ENCODE measurements at regions not wholly inside any gene's neighbourhood (a gene's known extent, or its start where the extent isn't known, plus 50 kb on each side); places are given as distances from the start of the nearest gene placed in this dataset.
"Not testable (repeated sequence)": the region's sequence is repeated elsewhere in the genome, so short reads cannot be mapped to it uniquely, and the experiment has no call there.

GRCh38 chrX:44054863-44055601 is 81.8 kb upstream of the NDP start:
- no peaks in the 10 kb centered on the region for H3K27me3 ChIP-seq (ENCODE audit: insufficient read depth, low read length)
- Mint-ChIP-seq H3K27ac (no peak overlapping the region), H3K9me3 (peaks cover 63 to 68% of the 10 kb centered on the region in 2 experiments)

GRCh38 chrX:44045106-44045505 is 71.9 kb upstream of the NDP start:
- H3K9me3 ChIP-seq (ENCODE audit: control insufficient read depth, low read depth, low read length), result peaks cover 37% of the 10 kb centered on the region
- H4K91ac ChIP-seq (ENCODE audit: insufficient read length, low read depth, low read length); H3K27ac Mint-ChIP-seq; H2BK15ac ChIP-seq (ENCODE audit: low read depth, low read length); H4K8ac ChIP-seq (replicated peaks; ENCODE audit: insufficient read length, low read depth, low read length); H3K36me3 Mint-ChIP-seq (ENCODE audit: insufficient read depth in 1 of 3, low read depth in 3 of 3); H3K27me3 ChIP-seq (ENCODE audit: insufficient read depth, low read length); H3K79me2 ChIP-seq (ENCODE audit: insufficient read depth, low read length); H3K27me3 Mint-ChIP-seq (ENCODE audit: low read depth); H3K4ac ChIP-seq (ENCODE audit: low read depth, low read length); H3K27ac ChIP-seq (ENCODE audit: insufficient read length, low read depth, low read length); H3K4me2 ChIP-seq (ENCODE audit: insufficient read depth, insufficient read length, low read length); H4K5ac ChIP-seq (ENCODE audit: insufficient read length, low read depth, low read length); H2AK5ac ChIP-seq (ENCODE audit: insufficient read length, low read length); H3K14ac ChIP-seq (ENCODE audit: insufficient read depth, low read length); H4K20me1 ChIP-seq (ENCODE audit: control insufficient read depth, insufficient read depth, insufficient read length); H3K4me1 Mint-ChIP-seq; H3K4me3 Mint-ChIP-seq; H2BK120ac ChIP-seq (ENCODE audit: low read depth, low read length, poor library complexity, severe bottlenecking); H2BK20ac ChIP-seq (ENCODE audit: low read depth, low read length, poor library complexity, severe bottlenecking); H2BK5ac ChIP-seq (ENCODE audit: insufficient read length, low read length); H3K9ac ChIP-seq (ENCODE audit: extremely low read depth, insufficient read length, low read length); H3K56ac ChIP-seq (ENCODE audit: insufficient read length, low read depth, low read length); H3K4me1 ChIP-seq (ENCODE audit: insufficient read depth, low read length); H3K79me1 ChIP-seq (ENCODE audit: insufficient read depth, low read depth, low read length, poor library complexity, severe bottlenecking); H3T11ph ChIP-seq (ENCODE audit: low read length); H3K18ac ChIP-seq (ENCODE audit: insufficient read length, low read depth, low read length); H3K23ac ChIP-seq (ENCODE audit: insufficient read length, low read depth, low read length); H3K23me2 ChIP-seq (ENCODE audit: insufficient read length, low read depth, low read length, poor library complexity, severe bottlenecking); H2BK12ac ChIP-seq (ENCODE audit: insufficient read length, low read depth, low read length); H2AFZ ChIP-seq (ENCODE audit: low read length); DNase-seq: not testable (repeated sequence)
- peaks cover 70 to 83% of the 10 kb centered on the region in 2 experiments for H3K9me3 Mint-ChIP-seq
- WGBS (ENCODE audit: extremely low coverage, insufficient read length, low lambda C conversion rate), result no CpG with 5 or more reads among the region's 1 CpG

More at GRCh38 chrX:44054863-44055601, 81.8 kb upstream of the NDP start:
- Histone ChIP-seq H2AK5ac (ENCODE audit: insufficient read length, low read length) (no peak overlapping the region), H3K18ac (ENCODE audit: insufficient read length, low read depth, low read length) (no peak overlapping the region), H3K4me1 (ENCODE audit: insufficient read depth, low read length) (no peaks in the 10 kb centered on the region), H3K9me3 (ENCODE audit: control insufficient read depth, low read depth, low read length) (peaks cover 28% of the 10 kb centered on the region), H4K91ac (ENCODE audit: insufficient read length, low read depth, low read length) (no peak overlapping the region), H2BK20ac (ENCODE audit: low read depth, low read length, poor library complexity, severe bottlenecking) (no peak overlapping the region), H3K27ac (ENCODE audit: insufficient read length, low read depth, low read length) (no peak overlapping the region), H4K8ac (replicated peaks; ENCODE audit: insufficient read length, low read depth, low read length) (no peak overlapping the region), H2AFZ (ENCODE audit: low read length) (no peak overlapping the region), H3K23ac (ENCODE audit: insufficient read length, low read depth, low read length) (no peak overlapping the region), H3T11ph (ENCODE audit: low read length) (no peak overlapping the region), H3K56ac (ENCODE audit: insufficient read length, low read depth, low read length) (no peak overlapping the region), H3K14ac (ENCODE audit: insufficient read depth, low read length) (no peak overlapping the region), H3K23me2 (ENCODE audit: insufficient read length, low read depth, low read length, poor library complexity, severe bottlenecking) (no peaks in the 10 kb centered on the region), H2BK15ac (ENCODE audit: low read depth, low read length) (no peak overlapping the region), H4K20me1 (ENCODE audit: control insufficient read depth, insufficient read depth, insufficient read length) (no peaks in the 10 kb centered on the region), H2BK120ac (ENCODE audit: low read depth, low read length, poor library complexity, severe bottlenecking) (no peak overlapping the region), H3K4me2 (ENCODE audit: insufficient read depth, insufficient read length, low read length) (no peak overlapping the region), H2BK5ac (ENCODE audit: insufficient read length, low read length) (no peak overlapping the region), H3K79me2 (ENCODE audit: insufficient read depth, low read length) (no peaks in the 10 kb centered on the region), H3K4ac (ENCODE audit: low read depth, low read length) (no peak overlapping the region), H4K5ac (ENCODE audit: insufficient read length, low read depth, low read length) (no peak overlapping the region), H3K79me1 (ENCODE audit: insufficient read depth, low read depth, low read length, poor library complexity, severe bottlenecking) (no peaks in the 10 kb centered on the region), H3K9ac (ENCODE audit: extremely low read depth, insufficient read length, low read length) (no peak overlapping the region), H2BK12ac (ENCODE audit: insufficient read length, low read depth, low read length) (no peak overlapping the region)
- TF ChIP-seq CTCF (conservative IDR thresholded peaks at IDR 0.05), result no peak
- H3K4me3 Mint-ChIP-seq, result no peak overlapping the region
- H3K36me3 Mint-ChIP-seq (ENCODE audit: insufficient read depth in 1 of 3, low read depth in 3 of 3), result peaks cover under 1 to 4% (median 4%) of the 10 kb centered on the region in 3 experiments; a peak in 3 of 7 replicates
- H3K4me1 Mint-ChIP-seq, result peaks cover 4% of the 10 kb centered on the region in 2 experiments
- peaks cover 2% of the 10 kb centered on the region for H3K27me3 Mint-ChIP-seq (ENCODE audit: low read depth)
- no CpG with 5 or more reads among the region's 4 CpGs for WGBS (ENCODE audit: extremely low coverage, insufficient read length, low lambda C conversion rate)
- DNase-seq, result no peak
